D721Med (cell line): ENCODE measurements at regions not wholly inside any gene's neighbourhood (a gene's known extent, or its start where the extent isn't known, plus 50 kb on each side); places are given as distances from the start of the nearest gene placed in this dataset.

Experiments used
- DNase-seq: peaks from one replicate; pipeline ENCODE4 v3.0.0; 2011; ENCODE audit warnings: low spot score; ENCODE audit not compliant: insufficient read length
- FAIRE-seq: peaks from 2 replicates; lab custom pipeline; 2011; peaks lifted over from hg19 to GRCh38; lab: Jason Lieb, UNC
- CTCF ChIP-seq: IDR thresholded peaks from 2 replicates; pipeline ENCODE4 v1.5.1; 2012; ENCODE audit warnings: mild to moderate bottlenecking, control low read depth; ENCODE audit not compliant: insufficient read depth; ENCODE audit errors: missing control alignments

- FAIRE-seq = no peak
- TF ChIP-seq CTCF = no peak
- DNase-seq = no peak
Measured at GRCh38 chr7:125122173-125122572, 192.5 kb upstream of the POT1 start.

- no peak for TF ChIP-seq CTCF
- DNase-seq (no peak), FAIRE-seq (no peak)
Measured at GRCh38 chr7:125119559-125120115, 190.0 kb upstream of the POT1 start.

- no peak for FAIRE-seq
Measured at GRCh38 chr7:125118444-125118843, 188.8 kb upstream of the POT1 start.

GRCh38 chr7:125112850-125113249 lies 183.2 kb upstream of the POT1 start:
- no peak for DNase-seq
- no peak for FAIRE-seq
- TF ChIP-seq CTCF = no peak

More at GRCh38 chr7:125118444-125118843, 188.8 kb upstream of the POT1 start:
- TF ChIP-seq CTCF = no peak
- DNase-seq = no peak

GRCh38 chr7:125099519-125099918 lies 169.9 kb upstream of the POT1 start:
- DNase-seq (no peak), FAIRE-seq (no peak)
- no peak for TF ChIP-seq CTCF

- FAIRE-seq (no peak), DNase-seq (no peak)
- no peak for TF ChIP-seq CTCF
Measured at GRCh38 chr7:125098377-125098970, 168.8 kb upstream of the POT1 start.

- DNase-seq (no peak), FAIRE-seq (no peak)
- TF ChIP-seq CTCF = no peak
Measured at GRCh38 chr7:125090596-125090995, 161.0 kb upstream of the POT1 start.
